BLaER1 treated with 17β-estradiol and CSF1 and Interleukin-3, amounts not matched to agents 10 nM and 100 nM (cell line): ENCODE measurements at regions not wholly inside any gene's neighbourhood (a gene's known extent, or its start where the extent isn't known, plus 50 kb on each side); places are given as distances from the start of the nearest gene placed in this dataset.
"Not testable (repeated sequence)": the region's sequence is repeated elsewhere in the genome, so short reads cannot be mapped to it uniquely, and the experiment has no call there.

Source experiments
- H3K27ac ChIP-seq, 11 experiments: shearing (Covaris generic); formaldehyde crosslinking; 2 replicates each; pipeline ENCODE4 v1.8.1; 2022
- H3K27me3 ChIP-seq, 11 experiments: shearing (Covaris generic); formaldehyde crosslinking; 2 replicates each; pipeline ENCODE4 v1.8.1; 2022
- H3K36me3 ChIP-seq, 11 experiments: shearing (Covaris generic); formaldehyde crosslinking; 2 replicates each; pipeline ENCODE4 v1.8.1; 2022
- H3K4me1 ChIP-seq, 10 experiments: shearing (Covaris generic); formaldehyde crosslinking; 2 replicates each; pipeline ENCODE4 v1.8.1; 2022
- H3K4me2 ChIP-seq, 11 experiments: shearing (Covaris generic); formaldehyde crosslinking; 2 replicates each; pipeline ENCODE4 v1.8.1; 2022
- H3K4me3 ChIP-seq, 10 experiments: shearing (Covaris generic); formaldehyde crosslinking; 2 replicates each; pipeline ENCODE4 v1.8.1; 2022
- H3K9ac ChIP-seq, 11 experiments: shearing (Covaris generic); formaldehyde crosslinking; 2 replicates each; pipeline ENCODE4 v1.8.1; 2022
- H3K9me3 ChIP-seq, 11 experiments: shearing (Covaris generic); formaldehyde crosslinking; replicated peaks in 1 of 11; 2 replicates each; pipeline ENCODE4 v1.8.1; 2022
- H4K20me1 ChIP-seq, 11 experiments: shearing (Covaris generic); formaldehyde crosslinking; 2 replicates each; pipeline ENCODE4 v1.8.1; 2022
- Cebpa-rat ChIP-seq, 11 experiments: shearing (Covaris generic); IDR thresholded peaks; 2 replicates each; pipeline ENCODE4 v1.8.1; 2022

GRCh38 chr1:30216602-30217001, 506.8 kb downstream of the MATN1 start:
- Histone ChIP-seq H3K36me3 (no peaks in the 10 kb centered on the region), H3K27ac (no peak overlapping the region), H3K9ac (no peak overlapping the region), H3K4me2 (no peak overlapping the region), H3K4me1 (no peaks in the 10 kb centered on the region), H3K27me3 (no peaks in the 10 kb centered on the region), H4K20me1 (no peaks in the 10 kb centered on the region), H3K9me3 (no peaks in the 10 kb centered on the region), H3K4me3 (no peak overlapping the region)
- TF ChIP-seq Cebpa-rat (IDR thresholded peaks at IDR 0.05): no peak

GRCh38 chr1:30213936-30214335, 509.4 kb downstream of the MATN1 start:
- H3K36me3 ChIP-seq: no peaks in the 10 kb centered on the region

GRCh38 chr1:30207962-30208361, 515.4 kb downstream of the MATN1 start:
- H3K4me1 ChIP-seq, H3K9me3 ChIP-seq, H3K4me3 ChIP-seq, H4K20me1 ChIP-seq, H3K27me3 ChIP-seq, H3K27ac ChIP-seq, H3K36me3 ChIP-seq, H3K9ac ChIP-seq: not testable (repeated sequence)
- peak overlapping the region in 2 of 11 experiments; percentile 33 to 47; a peak in 3 of 22 replicates for H3K4me2 ChIP-seq

More at GRCh38 chr1:30213936-30214335, 509.4 kb downstream of the MATN1 start:
- H3K4me3 ChIP-seq: no peak overlapping the region
- no peaks in the 10 kb centered on the region for H3K9me3 ChIP-seq
- H3K27me3 ChIP-seq: no peaks in the 10 kb centered on the region
- TF ChIP-seq Cebpa-rat (IDR thresholded peaks at IDR 0.05): no peak
- H3K9ac ChIP-seq: no peak overlapping the region
- no peak overlapping the region for H3K27ac ChIP-seq
- no peaks in the 10 kb centered on the region for H3K4me1 ChIP-seq
- H3K4me2 ChIP-seq: no peak overlapping the region
- H4K20me1 ChIP-seq: no peaks in the 10 kb centered on the region

- not testable (repeated sequence) for H3K9ac ChIP-seq, H3K9me3 ChIP-seq, H3K4me1 ChIP-seq, H3K27me3 ChIP-seq, H3K4me2 ChIP-seq, H3K27ac ChIP-seq, H4K20me1 ChIP-seq, H3K36me3 ChIP-seq, H3K4me3 ChIP-seq
Observed at GRCh38 chr1:30206631-30207030, 516.8 kb downstream of the MATN1 start.

GRCh38 chr1:30204916-30205315, 518.5 kb downstream of the MATN1 start:
- H3K4me3 ChIP-seq, H3K9ac ChIP-seq, H3K4me1 ChIP-seq, H4K20me1 ChIP-seq, H3K4me2 ChIP-seq, H3K27ac ChIP-seq, H3K27me3 ChIP-seq, H3K36me3 ChIP-seq: not testable (repeated sequence)
- peaks cover 7 to 19% (median 14%) of the 10 kb centered on the region in 11 experiments for H3K9me3 ChIP-seq

GRCh38 chr1:30201015-30201414, 522.4 kb downstream of the MATN1 start:
- Histone ChIP-seq H3K9ac (no peak overlapping the region), H3K9me3 (peaks cover 8 to 22% (median 17%) of the 10 kb centered on the region in 11 experiments), H3K4me1 (peaks cover 9 to 16% (median 14%) of the 10 kb centered on the region in 10 experiments), H3K4me3 (no peak overlapping the region), H3K4me2 (no peak overlapping the region), H4K20me1 (no peaks in the 10 kb centered on the region), H3K27ac (no peak overlapping the region), H3K36me3 (no peaks in the 10 kb centered on the region), H3K27me3 (no peaks in the 10 kb centered on the region)
- no peak for TF ChIP-seq Cebpa-rat (IDR thresholded peaks at IDR 0.05)

- TF ChIP-seq Cebpa-rat (IDR thresholded peaks at IDR 0.05): no peak
- H3K4me2 ChIP-seq: no peak overlapping the region
Observed at GRCh38 chr1:30200161-30200560, 523.2 kb downstream of the MATN1 start.

GRCh38 chr1:30199563-30199962, 523.8 kb downstream of the MATN1 start:
- no peak overlapping the region for H3K4me2 ChIP-seq
- H3K27ac ChIP-seq: no peak overlapping the region
- no peaks in the 10 kb centered on the region for H3K36me3 ChIP-seq
- no peak overlapping the region for H3K9ac ChIP-seq
- no peak for TF ChIP-seq Cebpa-rat (IDR thresholded peaks at IDR 0.05)
- H3K4me1 ChIP-seq: peaks cover 13 to 30% (median 21%) of the 10 kb centered on the region in 10 experiments
- no peak overlapping the region for H3K4me3 ChIP-seq
- no peaks in the 10 kb centered on the region for H4K20me1 ChIP-seq
- peaks cover 8 to 22% (median 17%) of the 10 kb centered on the region in 11 experiments for H3K9me3 ChIP-seq
- no peaks in the 10 kb centered on the region for H3K27me3 ChIP-seq

More at GRCh38 chr1:30200161-30200560, 523.2 kb downstream of the MATN1 start:
- Histone ChIP-seq H3K4me1 (peaks cover 9 to 24% (median 17%) of the 10 kb centered on the region in 10 experiments), H3K36me3 (no peaks in the 10 kb centered on the region), H3K4me3 (no peak overlapping the region), H3K27me3 (no peaks in the 10 kb centered on the region), H4K20me1 (no peaks in the 10 kb centered on the region), H3K9ac (no peak overlapping the region), H3K9me3 (peaks cover 8 to 22% (median 17%) of the 10 kb centered on the region in 11 experiments), H3K27ac (no peak overlapping the region)

- Histone ChIP-seq H3K27ac (no peak overlapping the region), H3K36me3 (no peaks in the 10 kb centered on the region), H3K4me1 (peaks cover 13 to 32% (median 24%) of the 10 kb centered on the region in 10 experiments), H3K9me3 (peaks cover 8 to 22% (median 17%) of the 10 kb centered on the region in 11 experiments), H3K9ac (no peak overlapping the region), H3K4me3 (no peak overlapping the region), H3K4me2 (no peak overlapping the region), H4K20me1 (no peaks in the 10 kb centered on the region), H3K27me3 (no peaks in the 10 kb centered on the region)
- TF ChIP-seq Cebpa-rat (IDR thresholded peaks at IDR 0.05): no peak
Observed at GRCh38 chr1:30198795-30199403, 524.5 kb downstream of the MATN1 start.

- H4K20me1 ChIP-seq: no peaks in the 10 kb centered on the region
Observed at GRCh38 chr1:30198451-30198760, 525.0 kb downstream of the MATN1 start.

More at GRCh38 chr1:30198451-30198760, 525.0 kb downstream of the MATN1 start:
- Histone ChIP-seq H3K9ac (no peak overlapping the region), H3K36me3 (no peaks in the 10 kb centered on the region), H3K4me1 (peaks cover 13 to 32% (median 24%) of the 10 kb centered on the region in 10 experiments), H3K4me2 (no peak overlapping the region), H3K27me3 (no peaks in the 10 kb centered on the region), H3K4me3 (no peak overlapping the region), H3K27ac (no peak overlapping the region), H3K9me3 (peaks cover 8 to 22% (median 17%) of the 10 kb centered on the region in 11 experiments)
- no peak for TF ChIP-seq Cebpa-rat (IDR thresholded peaks at IDR 0.05)
